ENCODE measurements at regions not wholly inside any gene's neighbourhood (a gene's known extent, or its start where the extent isn't known, plus 50 kb on each side); places are given as distances from the start of the nearest gene placed in this dataset.

GRCh38 chr18:61085761-61086160, 247.5 kb upstream of the CDH20 start:
- no peak overlapping the region for H3K4me3 ChIP-seq (ENCODE audit: low read depth, low read length)
- in situ Hi-C loops (cut with HindIII; ENCODE audit: low sequenced_read_pairs) = no loop called here
- no peak for TF ChIP-seq CTCF (IDR thresholded peaks at IDR 0.05; ENCODE audit: low read depth, low read length, missing control alignments)
- no peak for DNase-seq (ENCODE audit: low read depth)

- DNase-seq (ENCODE audit: low read depth) = no peak
- no peak for TF ChIP-seq CTCF (IDR thresholded peaks at IDR 0.05; ENCODE audit: low read depth, low read length, missing control alignments)
- no peak overlapping the region for H3K4me3 ChIP-seq (ENCODE audit: low read depth, low read length)
- in situ Hi-C loops (cut with HindIII; ENCODE audit: low sequenced_read_pairs) = no loop called here
Measured at GRCh38 chr18:61086657-61087056, 246.6 kb upstream of the CDH20 start.

- TF ChIP-seq CTCF (IDR thresholded peaks at IDR 0.05; ENCODE audit: low read depth, low read length, missing control alignments) = no peak
- H3K4me3 ChIP-seq (ENCODE audit: low read depth, low read length) = no peak overlapping the region
- DNase-seq (ENCODE audit: low read depth) = no peak
- in situ Hi-C loops (cut with HindIII; ENCODE audit: low sequenced_read_pairs) = no loop called here
Measured at GRCh38 chr18:61091379-61091778, 241.9 kb upstream of the CDH20 start.

GRCh38 chr18:61093965-61094364, 239.3 kb upstream of the CDH20 start:
- H3K4me3 ChIP-seq (ENCODE audit: low read depth, low read length) = no peak overlapping the region
- TF ChIP-seq CTCF (IDR thresholded peaks at IDR 0.05; ENCODE audit: low read depth, low read length, missing control alignments) = no peak
- no peak for DNase-seq (ENCODE audit: low read depth)
- in situ Hi-C loops (cut with HindIII; ENCODE audit: low sequenced_read_pairs) = no loop called here

- no peak overlapping the region for H3K4me3 ChIP-seq (ENCODE audit: low read depth, low read length)
- in situ Hi-C loops (cut with HindIII; ENCODE audit: low sequenced_read_pairs) = no loop called here
- no peak for TF ChIP-seq CTCF (IDR thresholded peaks at IDR 0.05; ENCODE audit: low read depth, low read length, missing control alignments)
- DNase-seq (ENCODE audit: low read depth) = no peak
Measured at GRCh38 chr18:61096226-61096625, 237.0 kb upstream of the CDH20 start.

GRCh38 chr18:61107113-61107512, 226.1 kb upstream of the CDH20 start:
- no peak for DNase-seq (ENCODE audit: low read depth)
- in situ Hi-C loops (cut with HindIII; ENCODE audit: low sequenced_read_pairs) = no loop called here
- no peak for TF ChIP-seq CTCF (IDR thresholded peaks at IDR 0.05; ENCODE audit: low read depth, low read length, missing control alignments)

GRCh38 chr18:61108706-61109105, 224.5 kb upstream of the CDH20 start:
- H3K4me3 ChIP-seq (ENCODE audit: low read depth, low read length) = no peak overlapping the region
- TF ChIP-seq CTCF (IDR thresholded peaks at IDR 0.05; ENCODE audit: low read depth, low read length, missing control alignments) = no peak
- in situ Hi-C loops (cut with HindIII; ENCODE audit: low sequenced_read_pairs) = no loop called here
- no peak for DNase-seq (ENCODE audit: low read depth)

More at GRCh38 chr18:61107113-61107512, 226.1 kb upstream of the CDH20 start:
- H3K4me3 ChIP-seq (ENCODE audit: low read depth, low read length) = no peak overlapping the region

Data from astrocyte of the cerebellum (primary cell).